Progenitor cell of endocrine pancreas (in vitro differentiated cells): ENCODE measurements at regions not wholly inside any gene's neighbourhood (a gene's known extent, or its start where the extent isn't known, plus 50 kb on each side); places are given as distances from the start of the nearest gene placed in this dataset.
A peak's percentile ranks its signal among the peaks of the same experiment; 100 is the strongest.

Experiments
- DNase-seq: peaks from one replicate; pipeline ENCODE4 v3.0.0; 2021; ENCODE audit warnings: low spot score; ENCODE audit not compliant: unreplicated experiment
- H3K27ac Mint-ChIP-seq: 2 replicates; pipeline ENCODE4 v1.8.0; 2021; ENCODE audit warnings: mild to moderate bottlenecking, moderate library complexity, mixed read lengths
- H3K27me3 Mint-ChIP-seq: 2 replicates; pipeline ENCODE4 v1.8.0; 2021; ENCODE audit warnings: mixed read lengths
- H3K36me3 Mint-ChIP-seq: 2 replicates; pipeline ENCODE4 v1.8.0; 2022; ENCODE audit warnings: mixed read lengths; ENCODE audit not compliant: insufficient read depth
- H3K4me1 Mint-ChIP-seq: 2 replicates; pipeline ENCODE4 v1.8.0; 2021; ENCODE audit warnings: low read depth, mixed read lengths
- H3K4me3 Mint-ChIP-seq: 2 replicates; pipeline ENCODE4 v1.8.0; 2021; ENCODE audit warnings: low read depth, mild to moderate bottlenecking, moderate library complexity, mixed read lengths
- H3K9me3 Mint-ChIP-seq: 2 replicates; pipeline ENCODE4 v1.8.0; 2021; ENCODE audit warnings: low read depth, mixed read lengths
- TF ChIP-seq, protein P1 (sequence below): fragments of 200-600 bp; sonication (generic); IDR thresholded peaks from one replicate; pipeline ENCODE4 v1.5.0; 2021; ENCODE audit warnings: antibody characterized with exemption, mild to moderate bottlenecking; ENCODE audit not compliant: unreplicated experiment

DNA sequence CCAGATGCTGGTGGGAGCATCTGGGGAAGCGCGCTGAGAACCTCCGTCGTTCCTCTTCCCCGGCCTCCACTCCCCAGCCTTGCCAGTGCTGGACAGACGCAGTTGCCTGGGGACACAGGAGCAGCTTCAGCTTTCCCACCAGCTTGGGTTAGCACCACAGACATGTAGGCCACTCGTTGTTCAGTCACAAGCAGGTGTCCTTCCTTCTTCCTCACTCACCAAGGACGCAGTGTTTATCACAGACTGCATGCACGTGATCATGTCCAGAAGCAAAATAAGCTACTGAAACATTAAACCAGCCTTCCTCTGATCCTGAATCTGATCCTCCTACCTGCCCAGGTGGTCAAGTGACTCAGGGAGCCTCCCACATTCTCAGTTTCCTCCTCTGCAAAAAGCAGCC is 232.9 kb downstream of the SYK start:
- TF ChIP-seq, protein P1, sequence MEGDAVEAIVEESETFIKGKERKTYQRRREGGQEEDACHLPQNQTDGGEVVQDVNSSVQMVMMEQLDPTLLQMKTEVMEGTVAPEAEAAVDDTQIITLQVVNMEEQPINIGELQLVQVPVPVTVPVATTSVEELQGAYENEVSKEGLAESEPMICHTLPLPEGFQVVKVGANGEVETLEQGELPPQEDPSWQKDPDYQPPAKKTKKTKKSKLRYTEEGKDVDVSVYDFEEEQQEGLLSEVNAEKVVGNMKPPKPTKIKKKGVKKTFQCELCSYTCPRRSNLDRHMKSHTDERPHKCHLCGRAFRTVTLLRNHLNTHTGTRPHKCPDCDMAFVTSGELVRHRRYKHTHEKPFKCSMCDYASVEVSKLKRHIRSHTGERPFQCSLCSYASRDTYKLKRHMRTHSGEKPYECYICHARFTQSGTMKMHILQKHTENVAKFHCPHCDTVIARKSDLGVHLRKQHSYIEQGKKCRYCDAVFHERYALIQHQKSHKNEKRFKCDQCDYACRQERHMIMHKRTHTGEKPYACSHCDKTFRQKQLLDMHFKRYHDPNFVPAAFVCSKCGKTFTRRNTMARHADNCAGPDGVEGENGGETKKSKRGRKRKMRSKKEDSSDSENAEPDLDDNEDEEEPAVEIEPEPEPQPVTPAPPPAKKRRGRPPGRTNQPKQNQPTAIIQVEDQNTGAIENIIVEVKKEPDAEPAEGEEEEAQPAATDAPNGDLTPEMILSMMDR = no peak
- DNase-seq = no peak
- no peak overlapping the region for H3K4me3 Mint-ChIP-seq
- no peak overlapping the region for H3K27ac Mint-ChIP-seq
- peaks cover 6% of the 10 kb centered on the region for H3K27me3 Mint-ChIP-seq
- no peaks in the 10 kb centered on the region for H3K9me3 Mint-ChIP-seq
- no peaks in the 10 kb centered on the region for H3K36me3 Mint-ChIP-seq
- peaks cover 10% of the 10 kb centered on the region for H3K4me1 Mint-ChIP-seq

DNA sequence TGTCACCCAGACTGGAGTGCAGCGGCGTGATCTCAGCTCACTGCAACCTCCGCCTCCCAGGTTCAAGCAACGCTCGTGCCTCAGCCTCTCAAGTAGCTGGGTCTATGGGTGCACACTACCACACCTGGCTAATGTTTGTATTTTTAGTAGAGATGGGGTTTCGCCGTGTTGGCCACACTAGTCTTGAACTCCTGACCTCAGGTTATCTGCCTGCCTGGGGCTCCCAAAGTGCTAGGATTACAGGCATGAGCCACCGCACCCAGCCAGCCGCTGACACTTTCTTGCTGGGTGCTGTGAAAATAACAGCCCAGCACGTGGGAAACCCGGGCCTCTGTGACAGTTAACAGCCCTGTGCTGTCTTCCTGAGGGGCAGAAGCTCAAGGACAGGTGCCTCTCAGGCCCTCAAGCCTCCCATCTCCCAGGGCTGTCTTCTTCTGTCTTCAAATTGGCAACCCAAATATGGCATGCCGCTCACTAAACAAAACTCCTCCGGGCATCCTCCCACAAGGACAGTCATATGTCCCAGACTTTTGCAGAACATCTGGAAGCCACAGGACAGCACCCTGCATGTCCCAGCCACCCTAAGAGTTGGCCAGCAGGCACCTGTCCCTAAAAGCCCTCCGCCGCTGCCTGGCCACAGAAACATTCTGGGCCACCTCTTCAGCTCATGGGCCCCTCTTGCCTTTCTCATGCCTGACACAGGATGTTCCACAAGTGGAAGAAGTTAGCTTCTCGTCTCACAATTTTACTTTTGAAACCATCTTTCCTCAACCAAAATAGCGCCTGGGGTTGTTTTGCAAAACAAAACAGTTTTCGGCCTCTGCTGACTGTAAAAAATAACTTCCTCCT is 233.6 kb downstream of the SYK start:
- Mint-ChIP-seq H3K36me3 (no peaks in the 10 kb centered on the region), H3K4me1 (peaks cover 10% of the 10 kb centered on the region), H3K27me3 (peaks cover 6% of the 10 kb centered on the region), H3K4me3 (no peak overlapping the region), H3K27ac (no peak overlapping the region), H3K9me3 (no peaks in the 10 kb centered on the region)
- DNase-seq = no peak
- TF ChIP-seq, protein P1 = no peak

DNA sequence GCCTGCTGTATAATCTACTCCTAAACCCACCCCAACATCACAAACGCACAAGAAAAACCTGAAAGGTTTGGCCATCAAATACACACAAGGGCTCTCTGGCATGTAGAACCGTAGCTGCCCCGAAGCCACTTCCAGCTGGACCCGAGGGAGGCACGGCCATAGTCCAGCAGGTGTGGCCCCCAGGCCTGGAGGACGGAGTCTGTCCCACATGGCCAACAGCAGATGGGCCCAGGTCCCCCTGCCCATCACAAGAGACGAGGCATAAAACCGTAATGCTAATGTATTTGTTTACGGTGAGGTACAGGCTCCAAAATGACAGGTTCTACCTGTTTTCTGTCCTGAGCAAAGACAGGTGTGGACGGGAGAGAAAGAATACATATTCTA is 234.2 kb downstream of the SYK start:
- TF ChIP-seq, protein P1 = no peak
- peaks cover 6% of the 10 kb centered on the region for H3K27me3 Mint-ChIP-seq
- no peaks in the 10 kb centered on the region for H3K9me3 Mint-ChIP-seq
- no peak overlapping the region for H3K4me3 Mint-ChIP-seq
- H3K27ac Mint-ChIP-seq = no peak overlapping the region
- H3K36me3 Mint-ChIP-seq = no peaks in the 10 kb centered on the region
- no peak for DNase-seq
- H3K4me1 Mint-ChIP-seq = peaks cover 10% of the 10 kb centered on the region

DNA sequence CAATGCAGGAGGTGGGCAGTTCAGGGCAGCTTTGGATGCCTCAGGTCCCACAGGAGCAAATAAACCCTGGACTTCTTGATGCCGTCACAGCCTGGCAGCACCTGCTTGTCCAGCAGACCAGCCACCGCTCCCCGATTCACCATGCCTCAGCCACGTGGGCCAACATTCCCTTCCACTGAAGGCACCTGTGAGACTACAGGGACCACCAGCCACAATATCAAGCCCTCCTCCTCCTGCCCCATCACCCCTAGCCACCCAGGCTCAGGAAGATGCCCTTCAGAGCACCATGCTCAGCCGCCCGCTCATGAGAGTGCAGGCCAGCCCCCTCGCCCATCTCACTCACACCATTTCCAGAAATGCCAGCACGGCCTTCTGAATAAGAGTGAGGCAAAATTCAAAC is 234.7 kb downstream of the SYK start:
- Mint-ChIP-seq H3K27ac (no peak overlapping the region), H3K9me3 (no peaks in the 10 kb centered on the region), H3K27me3 (peaks cover 6% of the 10 kb centered on the region), H3K4me3 (no peak overlapping the region), H3K36me3 (no peaks in the 10 kb centered on the region), H3K4me1 (peaks cover 10% of the 10 kb centered on the region)
- TF ChIP-seq, protein P1 = no peak
- no peak for DNase-seq

DNA sequence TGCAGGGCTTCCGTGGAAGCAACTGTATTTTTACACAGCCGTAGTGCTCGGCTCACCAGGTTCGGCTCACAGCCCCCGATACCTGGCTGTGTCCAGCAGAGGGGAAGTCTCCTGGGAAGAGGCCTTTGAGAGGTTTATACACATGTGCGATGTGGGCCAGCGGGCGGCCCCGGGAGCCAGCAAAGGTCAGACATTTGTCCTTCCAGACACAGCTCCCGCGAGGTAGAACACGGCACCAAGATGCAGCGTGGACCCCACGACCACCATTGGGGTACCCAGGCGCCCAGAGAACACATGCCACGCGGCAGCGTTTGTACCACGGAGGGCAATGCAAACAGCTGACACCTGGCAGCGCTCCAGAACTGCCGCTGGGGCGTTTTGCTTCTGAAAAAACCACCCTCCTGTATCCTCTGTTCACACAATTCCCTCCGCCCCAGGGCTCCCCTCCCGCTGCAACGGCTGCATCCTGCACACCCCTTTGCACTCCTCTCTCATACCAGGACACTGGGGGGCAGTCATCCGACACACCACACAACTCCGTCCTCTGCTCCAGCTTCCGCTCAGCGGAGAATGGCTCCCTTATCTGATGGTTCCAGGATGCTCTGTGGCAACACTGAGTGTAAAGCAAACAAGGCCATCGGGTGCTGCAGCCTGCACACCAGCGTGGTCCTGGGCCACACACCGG is 235.3 kb downstream of the SYK start:
- Mint-ChIP-seq H3K27me3 (peaks cover 6% of the 10 kb centered on the region), H3K4me3 (no peak overlapping the region), H3K9me3 (no peaks in the 10 kb centered on the region), H3K27ac (no peak overlapping the region), H3K4me1 (peaks cover 10% of the 10 kb centered on the region), H3K36me3 (no peaks in the 10 kb centered on the region)
- peak; percentile 39 for DNase-seq
- TF ChIP-seq, protein P1 = peak; percentile 59
